ENCODE measurements at regions not wholly inside any gene's neighbourhood (a gene's known extent, or its start where the extent isn't known, plus 50 kb on each side); places are given as distances from the start of the nearest gene placed in this dataset.
"Not testable (repeated sequence)": the region's sequence is repeated elsewhere in the genome, so short reads cannot be mapped to it uniquely, and the experiment has no call there.

DNA sequence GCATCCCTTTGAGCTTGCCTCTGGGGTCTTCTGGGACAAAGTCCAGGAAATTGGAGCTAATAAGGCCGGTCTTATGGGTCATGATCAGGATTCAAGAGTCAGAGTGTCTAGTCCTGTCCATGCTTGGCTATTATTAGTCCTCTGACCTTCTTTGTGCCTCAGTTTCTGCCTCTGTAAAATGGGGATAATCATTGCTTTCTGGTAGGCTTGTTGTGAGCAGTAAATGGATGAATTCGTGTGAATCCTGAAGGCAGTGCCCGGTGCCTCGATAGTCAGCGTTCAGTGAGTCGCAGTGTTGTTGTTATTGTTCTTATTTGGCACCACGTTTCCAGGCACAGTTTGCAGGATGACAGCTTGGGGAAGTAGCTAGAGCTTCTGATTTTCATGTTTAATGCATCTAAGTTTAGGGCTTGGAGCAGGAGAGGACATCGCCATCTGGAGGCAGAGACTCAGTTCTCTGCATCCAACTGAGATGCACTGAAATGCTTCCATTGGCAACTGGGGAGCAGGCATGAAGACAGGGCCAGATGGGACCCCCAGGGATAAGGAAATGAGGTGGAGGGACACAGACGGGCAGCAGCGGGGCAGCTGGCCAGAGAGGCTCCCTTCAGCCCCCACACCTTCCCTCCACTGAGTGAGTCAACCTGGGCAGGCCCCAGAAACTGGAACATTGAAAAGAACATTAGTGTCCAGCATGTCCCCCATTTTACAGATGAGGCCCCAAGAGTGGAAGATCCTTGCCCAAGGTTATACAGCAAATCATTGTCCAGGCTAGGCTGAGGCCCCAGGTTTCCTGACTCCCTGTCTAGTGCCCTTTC is 160.3 kb downstream of the PTPRU start:
- DNase-seq (ENCODE audit: low read depth): no peak

DNA sequence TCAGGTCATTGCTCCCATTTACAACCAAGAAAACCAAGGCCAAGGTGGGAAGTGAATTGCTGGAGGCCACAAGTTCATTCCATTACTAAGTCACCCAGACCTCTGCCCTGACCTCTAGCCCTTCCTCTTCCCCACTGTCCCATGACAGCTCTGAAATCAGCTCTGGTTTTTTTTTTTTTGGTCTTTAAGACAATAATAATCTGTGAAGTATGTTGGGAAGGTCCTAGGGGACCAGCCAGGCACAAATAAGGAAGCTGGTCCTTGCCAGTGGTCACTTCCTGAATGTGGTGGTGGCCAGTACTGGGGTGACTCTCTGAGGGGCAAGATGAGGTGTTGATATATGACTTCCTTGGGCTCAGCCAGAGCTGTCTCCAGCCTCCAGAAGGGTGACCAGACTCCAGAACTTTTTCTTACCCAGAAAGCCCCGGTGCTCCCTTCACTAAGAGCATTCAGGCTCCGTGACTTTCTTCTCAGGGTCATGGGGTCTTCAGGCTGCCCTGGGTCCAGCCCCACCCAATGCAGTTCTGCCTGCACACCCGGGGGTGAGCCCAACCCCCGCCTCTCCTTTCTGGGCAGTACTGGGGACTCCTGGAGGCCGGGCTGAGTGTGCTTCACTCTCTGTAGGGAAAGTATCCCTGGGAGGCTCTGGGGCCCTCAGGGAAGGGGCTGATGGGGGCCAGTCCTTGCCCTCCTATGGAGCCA is 159.6 kb downstream of the PTPRU start:
- DNase-seq (ENCODE audit: low read depth): no peak

DNA sequence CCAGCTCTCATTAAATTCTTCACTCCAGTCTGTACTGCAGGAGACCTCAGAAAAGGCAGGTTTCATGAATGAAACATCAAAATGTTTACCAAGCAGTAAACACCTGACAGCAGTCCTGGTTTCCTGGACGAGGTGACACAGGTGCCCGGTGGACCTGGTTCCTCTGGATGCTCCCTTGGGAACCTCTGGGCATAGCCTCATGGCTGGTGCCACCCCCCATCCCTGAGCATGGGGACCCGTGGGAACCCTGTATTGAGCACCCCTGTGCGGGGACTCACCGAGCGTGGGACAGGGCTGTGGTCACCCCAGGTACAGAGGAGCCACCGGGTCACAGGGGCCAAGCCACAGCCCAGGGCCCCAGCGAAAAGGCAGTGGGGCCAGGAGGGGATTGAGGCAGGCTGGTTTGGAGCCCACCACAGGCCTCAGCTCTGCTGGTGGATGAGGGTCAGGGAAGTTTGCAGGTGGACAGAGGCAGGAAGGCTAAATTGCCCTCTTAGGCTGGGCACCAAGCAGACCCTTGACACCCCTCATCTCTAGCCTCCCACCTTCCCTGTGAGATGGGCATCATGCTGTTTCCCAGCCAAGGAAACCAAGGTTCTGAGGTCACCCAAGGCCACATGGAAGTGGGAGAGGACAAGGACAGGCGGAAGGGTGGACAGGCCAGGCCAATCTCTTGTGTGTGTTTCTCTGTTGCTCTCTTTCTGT is 158.4 kb downstream of the PTPRU start:
- DNase-seq (ENCODE audit: low read depth): no peak

DNA sequence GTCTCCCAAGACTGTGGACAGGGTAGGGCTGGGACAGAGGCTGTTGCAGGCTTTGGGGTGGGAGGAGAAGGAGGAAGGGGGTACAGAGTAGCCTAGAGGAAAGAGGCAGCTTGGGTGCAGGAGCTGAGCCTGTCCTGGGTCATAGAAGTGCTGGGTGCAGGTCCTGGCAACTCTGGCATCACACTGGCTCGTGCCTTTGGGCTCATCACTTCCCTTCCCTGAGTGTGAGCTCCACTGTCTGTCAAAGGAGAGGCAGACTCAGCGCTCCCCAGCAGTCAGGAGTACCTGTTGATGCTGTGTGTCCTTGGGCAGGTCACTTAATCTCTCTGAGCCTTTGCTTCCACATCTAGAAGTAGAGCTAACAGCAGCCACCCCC is 157.1 kb downstream of the PTPRU start:
- DNase-seq (ENCODE audit: low read depth): no peak

DNA sequence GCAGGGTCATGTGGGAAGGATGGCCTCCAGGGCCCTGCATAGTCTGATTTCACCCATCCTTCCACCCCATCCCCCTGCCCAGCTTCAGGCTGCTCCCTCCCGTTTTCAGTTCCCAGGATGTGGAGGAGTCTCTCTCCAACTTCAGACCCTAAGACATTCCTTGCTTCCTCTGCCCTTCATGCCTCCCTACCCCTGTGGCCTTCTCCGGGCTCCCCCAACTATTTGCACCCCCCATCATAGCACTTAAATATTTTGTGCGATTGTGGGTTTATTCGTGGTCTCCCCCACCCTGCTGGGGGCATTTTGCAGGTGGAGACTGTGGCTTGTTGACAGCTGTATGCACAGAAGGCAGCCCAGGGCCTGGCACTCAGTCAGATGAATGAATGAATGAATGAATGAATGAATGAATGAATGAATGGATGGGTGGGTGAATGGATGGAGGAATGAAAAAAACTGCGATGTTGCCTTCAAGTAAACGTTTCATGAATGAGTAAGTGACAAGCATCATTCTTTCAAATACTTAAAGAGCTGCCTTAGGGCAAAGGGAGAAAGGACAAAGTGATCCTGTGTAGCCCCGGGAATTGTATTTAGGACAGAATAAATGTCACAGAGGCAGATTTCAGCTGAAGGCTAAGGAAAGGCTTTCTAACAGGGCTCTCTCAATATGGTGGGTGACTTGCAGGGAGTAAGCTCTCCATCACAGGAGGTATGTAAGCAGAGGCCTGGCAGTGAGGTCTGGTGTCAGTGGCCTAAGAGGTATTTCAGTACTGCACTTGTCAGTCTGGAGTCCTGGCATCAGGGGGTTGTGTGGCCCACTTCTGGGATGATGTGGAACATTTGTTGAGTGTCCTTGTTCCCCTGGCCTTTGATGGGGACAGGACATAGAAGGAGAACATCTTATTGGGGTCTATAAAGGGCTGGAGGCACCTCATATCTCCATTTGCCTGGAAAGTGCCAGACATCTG is 156.4 kb downstream of the PTPRU start:
- DNase-seq (ENCODE audit: low read depth): no peak

DNA sequence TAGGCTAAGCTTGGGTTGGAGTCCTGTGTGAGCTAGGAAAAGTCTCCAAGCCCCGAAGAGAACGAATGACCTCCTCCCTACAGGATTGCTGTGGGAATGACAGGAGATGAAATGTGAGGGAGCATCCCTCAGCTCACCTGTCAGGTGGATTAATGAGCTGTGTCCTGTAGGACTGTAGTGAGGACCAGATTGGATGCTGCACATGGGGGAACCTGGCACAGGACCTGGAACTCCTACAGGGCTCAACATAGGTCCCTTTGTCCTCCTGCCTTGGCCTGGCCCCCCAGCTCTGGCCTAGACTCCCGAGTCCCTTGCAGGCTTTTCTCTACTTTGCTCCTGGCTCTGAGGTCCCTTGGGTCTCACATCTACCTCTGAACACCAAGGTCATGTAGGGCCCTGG is 155.7 kb downstream of the PTPRU start:
- no peak for DNase-seq (ENCODE audit: low read depth)

DNA sequence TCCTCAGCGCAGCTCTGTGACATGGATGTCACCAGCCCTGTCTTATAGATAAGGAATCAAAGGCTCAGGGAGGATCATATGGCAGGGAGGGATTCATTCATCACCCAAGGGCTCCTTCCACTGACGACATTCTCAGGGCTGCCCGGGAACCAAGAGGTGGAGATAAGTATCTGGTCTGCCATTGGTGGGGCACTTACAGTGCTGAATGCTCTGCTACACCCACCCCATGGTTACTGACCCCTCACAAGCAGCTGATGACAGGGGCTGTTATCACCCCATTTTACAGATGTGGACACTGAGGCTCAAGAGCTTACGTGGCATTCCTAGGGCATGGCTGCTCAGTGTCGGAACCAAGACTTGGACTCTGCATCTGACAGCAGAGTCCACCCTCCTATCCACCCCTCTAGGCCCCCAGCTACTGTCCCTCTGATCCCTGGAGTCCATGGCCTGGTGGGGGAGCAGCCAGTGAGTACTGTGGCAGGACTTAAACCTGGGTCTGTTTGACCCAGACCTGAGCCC is 155.1 kb downstream of the PTPRU start:
- no peak for DNase-seq (ENCODE audit: low read depth)

DNA sequence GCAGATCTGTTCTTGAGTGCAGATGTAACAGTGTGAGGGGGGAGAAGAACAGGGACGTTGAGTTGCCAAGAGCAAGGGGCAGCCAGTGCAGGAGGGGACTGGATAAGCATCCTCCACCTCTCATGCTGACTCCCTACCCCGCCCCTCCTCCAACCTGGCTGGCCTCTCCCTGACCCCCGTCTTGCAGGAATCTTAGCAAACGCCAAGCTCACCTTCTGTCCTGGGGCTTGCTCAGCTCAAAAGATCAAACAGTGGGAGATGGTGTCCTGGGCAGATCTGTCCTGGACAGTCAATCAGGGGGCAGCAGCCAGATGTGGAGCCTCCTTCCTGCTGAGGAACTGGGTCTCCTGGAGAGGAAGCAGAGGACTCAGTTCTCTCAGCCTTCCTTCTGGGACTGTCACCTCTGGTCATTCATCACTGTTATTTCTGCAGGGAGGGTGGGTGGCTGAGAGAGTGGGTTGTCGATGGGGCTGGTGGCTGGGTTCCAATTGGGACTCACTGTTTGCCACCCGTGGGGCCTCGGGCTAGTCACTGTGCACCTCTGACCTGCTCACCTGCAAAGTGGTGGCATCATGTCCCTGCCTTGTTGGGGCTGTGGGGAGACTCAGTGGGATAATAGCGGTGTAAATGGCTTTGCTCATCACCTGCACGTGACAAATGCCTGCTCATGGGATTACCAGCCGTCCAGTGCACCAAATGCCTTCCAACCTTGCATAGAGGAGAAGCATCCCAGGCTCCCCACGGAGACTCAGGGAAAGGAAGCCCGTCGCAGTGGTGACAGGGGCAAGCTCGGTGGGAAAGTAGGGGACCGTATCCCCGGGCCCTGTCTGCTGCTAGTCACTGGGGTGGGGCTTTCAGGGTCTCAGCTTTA is 154.4 kb downstream of the PTPRU start:
- no peak for DNase-seq (ENCODE audit: low read depth)

DNA sequence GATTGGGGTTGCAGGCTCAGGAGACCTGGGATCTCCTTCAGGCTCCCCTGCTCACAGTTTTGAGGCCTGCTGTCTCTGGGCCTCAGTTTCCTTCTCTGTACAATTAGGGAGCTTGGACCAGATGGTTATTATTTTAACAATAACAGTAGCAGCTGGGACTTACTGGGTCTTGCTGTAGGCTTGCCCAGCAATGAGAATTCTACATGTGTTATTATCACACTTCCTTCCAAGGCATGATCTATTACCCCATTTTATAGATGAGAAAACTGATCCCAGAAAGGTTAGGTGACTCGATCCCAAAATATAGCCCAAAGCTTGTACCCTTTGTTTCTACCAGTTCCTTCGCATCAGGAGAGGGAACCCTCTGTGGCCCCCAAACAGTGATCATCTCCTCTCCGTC is 153.8 kb downstream of the PTPRU start:
- DNase-seq (ENCODE audit: low read depth): no peak

DNA sequence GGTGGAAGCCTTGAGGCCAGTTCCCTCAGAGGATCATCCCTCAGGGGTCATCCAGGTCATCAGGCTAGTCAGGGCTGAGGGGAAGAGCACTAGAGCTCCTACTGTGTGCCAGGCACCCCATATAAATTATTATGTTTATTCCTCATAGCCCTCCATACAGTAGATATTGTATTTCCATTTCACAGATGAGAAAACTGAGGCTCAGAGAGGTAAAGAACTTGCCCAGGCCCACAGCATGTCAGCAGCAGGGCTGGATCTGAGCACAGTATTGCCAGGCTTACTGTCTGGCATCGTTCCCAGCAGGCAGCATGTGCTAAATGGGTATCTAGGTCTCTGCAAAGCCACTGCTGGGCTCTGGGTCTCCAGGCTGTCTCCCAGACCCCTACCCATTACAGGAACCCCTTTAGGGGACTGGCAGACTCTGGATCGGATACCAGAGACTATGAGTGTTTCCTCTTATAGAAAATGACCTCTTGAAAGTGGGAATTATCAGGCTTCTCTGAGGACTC is 153.3 kb downstream of the PTPRU start:
- DNase-seq (ENCODE audit: low read depth): no peak

DNA sequence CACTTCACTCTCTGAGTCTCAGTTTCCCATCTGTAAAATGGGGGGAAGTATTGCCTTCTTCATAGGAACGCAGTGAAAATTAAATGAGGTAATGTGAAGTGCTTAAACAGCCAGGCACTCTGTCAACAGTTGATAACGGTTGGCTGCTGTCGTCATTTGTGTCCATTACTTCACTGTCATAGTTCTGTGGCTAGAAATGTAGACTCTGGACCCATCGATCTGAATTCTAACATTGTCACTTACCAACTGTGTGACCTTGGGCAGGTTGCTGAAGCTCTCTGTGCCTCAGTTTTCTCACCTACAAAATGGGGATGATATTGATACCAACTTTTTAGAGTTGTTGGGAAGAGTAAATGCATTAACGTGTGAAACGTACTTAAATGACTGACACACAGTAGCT is 152.6 kb downstream of the PTPRU start:
- DNase-seq (ENCODE audit: low read depth): no peak

DNA sequence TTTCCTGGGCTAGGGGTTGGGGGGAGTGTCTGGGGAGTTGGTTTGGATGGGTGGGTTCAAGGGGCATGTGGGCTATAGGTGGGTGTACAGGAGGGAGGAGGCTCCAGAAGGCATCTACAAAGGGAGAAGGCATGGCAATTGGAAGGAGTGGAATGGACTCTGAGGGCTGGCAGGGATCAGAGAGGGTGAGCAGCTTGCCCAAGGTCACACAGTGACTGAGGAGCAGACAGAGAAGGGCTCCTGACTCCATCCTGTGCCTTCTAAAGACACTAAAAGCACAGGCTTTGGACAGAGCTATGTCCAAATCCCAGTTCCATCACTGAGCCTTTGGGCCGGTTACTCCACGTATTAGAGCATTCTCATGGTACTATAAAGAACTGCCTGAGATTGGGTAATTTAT is 151.8 kb downstream of the PTPRU start:
- DNase-seq (ENCODE audit: low read depth): no peak

DNA sequence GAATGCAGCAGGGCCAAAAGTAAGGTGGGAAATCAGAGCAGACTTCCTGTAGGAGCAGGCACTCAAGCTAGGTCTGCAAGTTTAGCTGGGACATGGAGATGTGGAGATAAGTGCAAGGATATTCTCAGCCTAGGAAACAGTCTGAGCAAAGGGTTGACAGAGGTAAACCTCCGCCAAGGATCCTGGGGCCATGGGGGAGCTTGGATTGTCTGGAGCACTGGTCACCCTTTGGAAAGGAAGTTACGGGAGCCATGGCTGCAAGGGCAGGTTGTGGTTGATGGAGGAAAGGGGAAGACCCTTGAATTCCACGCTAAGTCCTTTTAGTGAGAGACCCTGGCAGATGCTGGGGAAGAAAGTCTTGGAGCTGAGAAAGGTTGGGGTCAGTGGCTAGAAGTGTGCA is 150.9 kb downstream of the PTPRU start:
- DNase-seq (ENCODE audit: low read depth): no peak

DNA sequence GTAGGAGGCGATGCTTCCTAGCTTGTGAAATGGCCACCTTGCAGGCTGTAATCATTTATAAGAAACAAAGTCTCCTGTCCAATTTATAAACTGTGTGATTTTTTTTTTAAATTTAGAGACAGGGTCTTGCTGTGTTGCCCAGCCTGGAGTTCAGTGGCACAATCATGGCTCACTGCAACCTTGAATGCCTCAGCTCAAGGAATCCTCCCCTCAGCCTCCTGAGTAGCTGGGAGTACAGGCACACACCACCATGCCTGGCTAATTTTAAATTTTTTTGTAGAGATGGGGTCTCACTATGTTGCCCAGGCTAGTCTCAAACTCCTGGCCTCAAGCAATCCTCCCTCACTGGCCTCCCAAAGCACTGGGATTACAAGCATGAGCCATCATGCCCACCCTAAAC is 150.1 kb downstream of the PTPRU start:
- DNase-seq (ENCODE audit: low read depth): not testable (repeated sequence)

DNA sequence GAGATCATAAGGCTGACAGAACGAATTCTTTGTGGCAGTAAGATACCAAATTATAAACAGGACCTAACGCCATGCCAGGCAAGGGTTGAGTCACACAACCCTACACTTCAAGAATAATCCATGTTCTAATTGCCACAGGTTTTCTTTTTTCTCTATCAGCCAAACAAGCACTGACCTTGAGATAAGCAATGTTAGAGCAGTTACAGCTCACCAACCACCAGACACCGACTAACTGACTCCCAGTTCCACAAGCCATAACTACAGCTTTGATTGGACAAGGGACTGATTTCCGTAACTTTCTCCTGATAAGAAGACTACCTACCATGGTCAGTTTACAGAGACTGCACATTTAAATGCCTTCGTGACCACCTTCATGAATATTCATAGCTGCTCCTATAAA is 149.6 kb downstream of the PTPRU start:
- no peak for DNase-seq (ENCODE audit: low read depth)

DNA sequence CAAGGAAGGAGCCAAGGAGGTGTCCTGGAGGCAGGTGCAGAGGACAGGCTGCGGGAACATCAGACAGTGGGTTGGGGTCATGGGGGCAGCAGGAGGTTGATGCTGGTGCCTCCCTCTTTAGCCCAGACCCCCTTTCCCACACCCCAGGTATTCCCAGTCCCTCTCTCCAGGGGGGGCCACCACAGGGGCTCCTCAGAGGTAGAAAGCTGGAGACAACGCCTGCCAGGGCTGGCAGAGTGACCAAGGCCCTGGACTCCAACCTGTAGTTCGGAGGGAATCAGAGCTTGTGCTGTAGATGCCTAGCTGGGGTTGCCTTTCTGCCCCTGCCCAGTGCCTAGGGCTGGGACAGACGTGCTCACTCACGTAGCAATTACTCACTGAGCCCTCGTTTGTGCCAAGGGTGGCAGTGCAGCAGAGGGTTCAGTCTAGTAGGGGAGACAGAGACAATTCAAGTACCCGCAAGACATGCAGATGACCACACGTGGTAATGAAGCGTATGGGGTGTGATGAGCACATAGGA is 148.2 kb downstream of the PTPRU start:
- DNase-seq (ENCODE audit: low read depth): no peak

DNA sequence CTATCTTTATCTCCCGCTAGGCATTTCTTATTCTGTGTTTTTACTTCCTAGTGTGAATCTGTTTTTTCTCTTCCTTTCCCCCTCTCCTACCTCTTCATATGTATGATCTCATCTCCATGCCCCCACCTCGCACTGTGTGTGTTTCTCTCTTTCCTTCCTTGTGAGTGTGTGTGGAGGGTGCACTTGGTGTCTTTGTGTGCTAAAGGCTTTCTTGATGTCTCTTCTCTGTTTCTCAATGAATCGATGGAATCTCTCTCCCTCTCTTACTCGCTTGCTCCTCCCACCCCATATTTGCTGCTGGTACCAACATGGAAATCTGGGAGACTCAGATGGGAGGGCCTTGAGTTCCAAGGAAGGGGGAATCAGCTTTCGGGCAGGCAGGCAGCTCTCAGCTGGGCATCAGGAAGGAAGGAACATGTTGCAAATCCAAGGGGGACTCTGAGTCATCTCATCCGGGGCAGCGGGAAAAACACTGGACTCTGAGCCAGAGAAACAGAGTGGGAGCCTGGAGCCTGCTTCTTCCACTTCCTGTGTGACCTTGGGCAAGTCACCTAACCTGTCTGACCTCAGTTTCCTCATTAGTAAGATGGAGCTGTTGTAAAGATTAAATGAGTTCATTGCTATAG is 147.5 kb downstream of the PTPRU start:
- DNase-seq (ENCODE audit: low read depth): peak; percentile 88

DNA sequence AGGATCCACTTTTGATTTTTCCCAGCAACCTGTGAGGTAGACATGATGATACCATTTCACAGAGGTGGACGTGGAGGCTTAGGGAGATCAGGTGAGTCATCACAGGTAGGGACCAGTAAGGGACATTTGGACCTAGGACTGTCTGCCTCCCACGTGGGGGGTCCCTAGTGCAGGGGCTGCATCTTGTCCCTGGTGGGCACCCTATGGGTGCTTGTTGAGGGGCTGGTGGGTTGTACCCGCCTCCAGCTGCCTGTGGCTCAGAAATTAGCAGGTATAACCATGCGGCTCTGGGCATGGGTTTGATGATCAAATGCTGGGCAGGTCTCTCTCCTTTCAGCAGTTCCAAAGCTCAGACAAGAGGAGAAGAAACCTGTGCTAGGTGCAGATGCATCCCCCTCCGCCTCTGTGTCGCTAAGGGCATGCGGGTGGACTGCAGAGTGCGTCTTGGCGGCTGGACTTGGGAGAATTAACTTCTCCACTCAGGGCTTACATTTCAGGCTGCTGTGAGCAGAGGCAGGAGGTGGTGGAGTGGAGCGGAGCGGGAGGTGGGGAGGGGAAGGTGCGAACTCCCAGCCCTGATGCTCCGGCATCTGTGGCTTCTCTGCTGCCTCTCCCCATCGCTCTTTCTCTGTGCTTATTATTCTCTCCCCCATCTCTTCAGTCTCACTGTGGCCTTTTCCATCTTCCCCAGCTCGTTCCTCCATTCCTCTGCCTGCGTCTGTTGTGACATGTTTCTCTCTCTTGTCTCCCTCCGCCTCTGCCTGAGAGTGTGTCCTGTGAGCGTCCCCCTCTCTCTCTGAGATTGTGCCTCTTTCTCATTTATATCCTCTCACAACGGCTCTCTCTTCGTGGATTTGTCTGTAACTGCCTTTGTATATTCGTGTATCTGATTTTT is 146.8 kb downstream of the PTPRU start:
- DNase-seq (ENCODE audit: low read depth): no peak

DNA sequence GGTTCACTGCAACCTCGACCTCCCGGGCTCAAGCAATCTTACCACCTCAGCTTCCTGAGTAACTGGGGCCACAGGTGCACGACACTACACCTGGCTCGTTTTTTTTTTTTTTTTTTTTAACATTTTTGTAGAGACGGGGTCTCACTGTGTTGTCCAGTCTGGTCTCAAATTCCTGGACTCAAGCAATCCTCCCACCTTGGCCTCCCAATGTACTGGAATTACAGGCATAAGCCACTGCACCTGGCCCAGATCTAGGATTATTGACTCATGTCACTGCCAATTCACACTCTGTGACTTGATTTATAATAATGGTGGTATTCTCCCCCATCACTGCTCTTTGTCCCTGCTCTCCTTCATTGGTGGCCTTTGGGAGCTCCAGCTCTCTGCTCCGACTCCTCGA is 145.1 kb downstream of the PTPRU start:
- no peak for DNase-seq (ENCODE audit: low read depth)
